ENCODE measurements at regions not wholly inside any gene's neighbourhood (a gene's known extent, or its start where the extent isn't known, plus 50 kb on each side); places are given as distances from the start of the nearest gene placed in this dataset.

GRCh38 chr1:194331758-194332157 lies 1145.3 kb upstream of the B3GALT2 start:
- in situ Hi-C loops (cut with MboI) = no loop called here
- ATAC-seq (no peak), FAIRE-seq (no peak), DNase-seq (ENCODE audit: extremely low read depth in 1 of 4, low spot score in 3 of 4) (no peak)
- intact Hi-C loops (cut with micrococcal nuclease) = no loop called here
- Histone ChIP-seq H3K4me1 (replicated peaks in 1 of 2; ENCODE audit: control insufficient read depth in 2 of 2, insufficient read depth in 2 of 2, low read length in 2 of 2) (no peaks in the 10 kb centered on the region), H3K4me2 (ENCODE audit: insufficient read depth, low read length) (no peak overlapping the region), H3K36me3 (ENCODE audit: control insufficient read depth, insufficient read depth, low read length) (no peaks in the 10 kb centered on the region), H3K27me3 (ENCODE audit: control insufficient read depth in 2 of 2, insufficient read depth in 2 of 2, low read length in 2 of 2) (no peaks in the 10 kb centered on the region), H2AFZ (ENCODE audit: low read depth, low read length) (no peak overlapping the region), H3K9ac (ENCODE audit: insufficient read depth in 1 of 2, low read depth in 2 of 2, low read length in 2 of 2) (no peak overlapping the region), H4K20me1 (replicated peaks; ENCODE audit: control insufficient read depth, insufficient read depth, low read length) (no peaks in the 10 kb centered on the region), H3K9me1 (ENCODE audit: control insufficient read depth, insufficient read depth, low read length) (no peaks in the 10 kb centered on the region), H3K27ac (ENCODE audit: extremely low read depth, low read depth, low read length) (no peak overlapping the region), H3K79me2 (ENCODE audit: control insufficient read depth, insufficient read depth, low read length) (no peaks in the 10 kb centered on the region), H3K9me3 (replicated peaks; ENCODE audit: control insufficient read depth, insufficient read depth, low read depth, low read length) (no peaks in the 10 kb centered on the region; the same call in 1 of the 2 replicates), H3K4me3 (no peak overlapping the region)
- CTCF ChIA-PET (ENCODE audit: low intra/inter-chr PET ratio) = no interaction called here
- TF ChIP-seq LARP7 (IDR thresholded peaks at IDR 0.05) (no peak), SFPQ (IDR thresholded peaks at IDR 0.05; ENCODE audit: low read depth, low read length) (no peak), FOXA1 (IDR thresholded peaks at IDR 0.05; ENCODE audit: borderline replicate concordance) (no peak), DEAF1 (CRISPR knock-in tag; IDR thresholded peaks at IDR 0.05) (no peak), MTA3 (IDR thresholded peaks at IDR 0.05; ENCODE audit: borderline replicate concordance) (no peak), HMG20A (CRISPR knock-in tag; conservative IDR thresholded peaks at IDR 0.05) (no peak), ZNF583 (CRISPR knock-in tag; IDR thresholded peaks at IDR 0.05) (no peak), RBM34 (IDR thresholded peaks at IDR 0.05; ENCODE audit: borderline replicate concordance, insufficient read depth, low read length) (no peak), SLC30A9 (CRISPR knock-in tag; IDR thresholded peaks at IDR 0.05) (no peak)
- WGBS (ENCODE audit: insufficient coverage, low coverage, missing lambda C conversion rate) = 7% methylated on average over 2 of the region's 2 CpGs
- BruUV-seq (replicated peaks) = no TSS peak
- POLR2A ChIA-PET = no interaction called here

Data from K562 (cell line).